ENCODE measurements at regions not wholly inside any gene's neighbourhood (a gene's known extent, or its start where the extent isn't known, plus 50 kb on each side); places are given as distances from the start of the nearest gene placed in this dataset.

DNA sequence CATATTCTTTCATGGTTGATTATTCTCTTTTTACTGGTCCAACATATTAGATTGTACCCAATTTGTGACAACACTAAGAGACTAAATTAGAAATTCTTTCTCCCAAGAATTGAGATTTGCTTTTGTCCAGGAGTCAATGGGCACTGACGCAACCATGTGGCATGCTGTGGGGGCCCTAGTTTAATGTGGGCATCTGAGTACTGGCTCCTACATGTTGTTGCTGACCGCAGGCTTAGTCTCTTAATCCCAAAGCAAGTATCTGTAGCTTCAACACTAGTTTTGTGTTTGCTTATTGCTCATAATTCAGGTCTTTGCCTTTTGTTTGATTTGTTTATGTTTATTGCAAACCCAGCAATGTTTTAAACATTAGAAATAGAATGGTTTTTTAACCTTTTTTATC is 263.4 kb upstream of the NDST4 start:
- H3K36me3 ChIP-seq (ENCODE audit: low read depth): no peaks in the 10 kb centered on the region
- H3K4me1 ChIP-seq (ENCODE audit: low read depth): no peaks in the 10 kb centered on the region
- H3K4me3 ChIP-seq: no peak overlapping the region
- DNase-seq (no peak), ATAC-seq (no peak)
- TF ChIP-seq, protein P1, sequence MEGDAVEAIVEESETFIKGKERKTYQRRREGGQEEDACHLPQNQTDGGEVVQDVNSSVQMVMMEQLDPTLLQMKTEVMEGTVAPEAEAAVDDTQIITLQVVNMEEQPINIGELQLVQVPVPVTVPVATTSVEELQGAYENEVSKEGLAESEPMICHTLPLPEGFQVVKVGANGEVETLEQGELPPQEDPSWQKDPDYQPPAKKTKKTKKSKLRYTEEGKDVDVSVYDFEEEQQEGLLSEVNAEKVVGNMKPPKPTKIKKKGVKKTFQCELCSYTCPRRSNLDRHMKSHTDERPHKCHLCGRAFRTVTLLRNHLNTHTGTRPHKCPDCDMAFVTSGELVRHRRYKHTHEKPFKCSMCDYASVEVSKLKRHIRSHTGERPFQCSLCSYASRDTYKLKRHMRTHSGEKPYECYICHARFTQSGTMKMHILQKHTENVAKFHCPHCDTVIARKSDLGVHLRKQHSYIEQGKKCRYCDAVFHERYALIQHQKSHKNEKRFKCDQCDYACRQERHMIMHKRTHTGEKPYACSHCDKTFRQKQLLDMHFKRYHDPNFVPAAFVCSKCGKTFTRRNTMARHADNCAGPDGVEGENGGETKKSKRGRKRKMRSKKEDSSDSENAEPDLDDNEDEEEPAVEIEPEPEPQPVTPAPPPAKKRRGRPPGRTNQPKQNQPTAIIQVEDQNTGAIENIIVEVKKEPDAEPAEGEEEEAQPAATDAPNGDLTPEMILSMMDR (IDR thresholded peaks at IDR 0.05): no peak
- no peaks in the 10 kb centered on the region for H3K9me3 ChIP-seq
- intact Hi-C loops (cut with DNase I, micrococcal nuclease): no loop called here

DNA sequence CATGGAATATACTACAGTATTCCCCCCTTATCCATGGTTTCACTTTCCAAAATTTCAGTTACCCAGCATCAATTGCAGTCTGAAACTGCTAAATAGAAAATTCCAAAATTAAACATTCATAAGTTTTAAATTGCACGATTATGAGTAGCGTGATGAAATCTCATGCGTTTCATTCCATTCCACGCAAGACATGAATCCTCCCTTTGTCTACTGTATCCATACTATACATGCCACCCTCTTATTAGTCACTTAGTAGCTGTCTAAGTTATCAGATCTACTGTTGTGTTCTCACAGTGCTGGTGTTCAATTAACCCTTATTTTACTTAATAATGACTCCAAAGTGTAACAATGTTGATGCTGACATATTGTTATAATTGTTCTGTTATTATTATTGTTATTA is 261.2 kb upstream of the NDST4 start:
- no peak for DNase-seq
- Histone ChIP-seq H3K9me3 (no peaks in the 10 kb centered on the region), H3K4me3 (no peak overlapping the region), H3K4me1 (ENCODE audit: low read depth) (no peaks in the 10 kb centered on the region), H3K36me3 (ENCODE audit: low read depth) (no peaks in the 10 kb centered on the region)
- TF ChIP-seq, protein P1 (IDR thresholded peaks at IDR 0.05): no peak
- no peak for ATAC-seq
- intact Hi-C loops (cut with DNase I, micrococcal nuclease): no loop called here

DNA sequence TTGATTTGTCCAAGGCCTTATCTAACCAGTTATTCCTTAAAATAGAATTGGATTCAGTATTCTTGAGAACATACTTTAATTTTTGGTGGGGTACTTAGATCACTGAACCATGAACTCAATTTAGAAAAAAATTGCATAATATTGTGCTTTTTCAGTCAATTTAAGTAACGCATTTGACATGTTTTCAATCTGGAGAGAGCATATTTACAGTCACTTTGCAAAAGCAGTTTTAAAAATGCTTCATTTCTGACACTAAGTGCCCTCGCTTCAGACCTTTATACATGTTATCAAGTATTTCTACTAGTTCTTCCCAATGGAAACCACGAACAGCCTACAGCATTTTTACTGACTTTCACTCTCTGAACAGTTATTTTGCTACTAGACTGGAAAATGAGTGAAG is 257.1 kb upstream of the NDST4 start:
- no peak for ATAC-seq
- TF ChIP-seq, protein P1 (IDR thresholded peaks at IDR 0.05): no peak
- intact Hi-C loops (cut with DNase I, micrococcal nuclease): no loop called here

DNA sequence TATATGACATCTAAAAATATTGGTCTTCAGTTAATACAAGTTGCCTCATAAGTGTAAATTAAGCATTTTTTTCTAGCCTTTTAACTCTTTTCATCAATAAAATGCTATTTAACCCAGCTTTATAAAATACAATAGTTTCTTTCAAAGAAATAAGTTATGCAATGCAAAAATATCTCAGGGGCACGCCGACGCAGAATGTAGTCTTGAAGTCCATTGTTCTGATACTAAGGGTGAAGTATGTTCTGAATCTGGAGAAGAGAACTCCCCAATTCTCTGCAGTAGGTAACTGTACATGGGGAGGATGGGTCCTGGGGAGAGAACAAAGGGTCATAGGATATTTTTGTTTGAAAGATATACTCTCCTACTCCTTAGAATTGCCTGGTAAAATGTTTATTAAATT is 256.6 kb upstream of the NDST4 start:
- Histone ChIP-seq H3K4me1 (ENCODE audit: low read depth) (no peaks in the 10 kb centered on the region), H3K9me3 (no peaks in the 10 kb centered on the region), H3K4me3 (no peak overlapping the region), H3K36me3 (ENCODE audit: low read depth) (no peaks in the 10 kb centered on the region)
- intact Hi-C loops (cut with DNase I, micrococcal nuclease): no loop called here
- TF ChIP-seq, protein P1 (IDR thresholded peaks at IDR 0.05): no peak
- ATAC-seq (no peak), DNase-seq (no peak)

More for the DNA sequence above, 257.1 kb upstream of the NDST4 start:
- Histone ChIP-seq H3K4me3 (no peak overlapping the region), H3K4me1 (ENCODE audit: low read depth) (no peaks in the 10 kb centered on the region), H3K9me3 (no peaks in the 10 kb centered on the region), H3K36me3 (ENCODE audit: low read depth) (no peaks in the 10 kb centered on the region)
- no peak for DNase-seq

DNA sequence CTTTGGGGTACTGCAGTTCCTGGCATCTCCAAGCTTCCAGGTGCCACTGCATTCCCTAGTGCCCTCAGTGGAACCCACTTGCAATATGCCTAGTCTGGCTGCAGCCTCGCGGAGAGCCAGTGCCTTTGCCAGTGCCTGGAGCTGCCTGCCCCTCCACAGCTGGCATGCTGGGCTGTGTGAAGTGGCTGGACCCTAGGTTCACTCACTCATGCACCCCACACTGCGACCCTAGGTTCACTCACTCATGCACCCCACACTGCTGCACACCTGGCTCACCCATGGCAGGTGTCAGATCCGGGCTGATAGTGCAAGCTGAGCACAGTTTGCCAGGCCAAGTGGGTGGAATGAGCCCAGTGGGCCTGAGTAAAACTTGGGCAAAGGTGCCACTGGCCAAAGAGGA is 253.0 kb upstream of the NDST4 start:
- ATAC-seq: peak; percentile 21
- intact Hi-C loops (cut with DNase I, micrococcal nuclease): no loop called here
- Histone ChIP-seq H3K4me1 (ENCODE audit: low read depth) (no peaks in the 10 kb centered on the region), H3K9me3 (no peaks in the 10 kb centered on the region), H3K4me3 (no peak overlapping the region), H3K36me3 (ENCODE audit: low read depth) (no peaks in the 10 kb centered on the region)
- TF ChIP-seq, protein P1 (IDR thresholded peaks at IDR 0.05): no peak
- DNase-seq: peak in 1 of 3 donors; percentile 30

DNA sequence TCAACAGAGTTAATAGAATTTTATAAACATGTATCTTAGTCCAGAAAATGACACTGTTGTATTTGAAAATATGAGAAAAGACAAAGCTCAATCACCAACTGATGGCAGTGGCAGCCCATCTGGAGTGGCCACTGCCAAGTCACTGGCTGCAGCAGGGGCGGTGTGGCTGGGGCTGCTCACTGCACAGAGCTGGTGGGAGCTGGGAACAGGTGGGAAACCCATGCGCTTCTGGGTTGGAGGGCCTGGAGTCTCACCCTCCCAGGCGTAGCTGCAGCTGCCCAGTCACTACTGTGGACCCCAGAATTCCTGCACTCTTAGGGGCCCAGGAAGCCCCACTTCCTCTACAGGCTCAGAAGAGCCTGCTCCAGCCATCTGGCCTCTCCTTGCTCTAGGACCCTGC is 251.8 kb upstream of the NDST4 start:
- no peaks in the 10 kb centered on the region for H3K4me1 ChIP-seq (ENCODE audit: low read depth)
- H3K36me3 ChIP-seq (ENCODE audit: low read depth): no peaks in the 10 kb centered on the region
- no peaks in the 10 kb centered on the region for H3K9me3 ChIP-seq
- intact Hi-C loops (cut with DNase I, micrococcal nuclease): no loop called here
- TF ChIP-seq, protein P1 (IDR thresholded peaks at IDR 0.05): no peak
- DNase-seq: peak in 1 of 3 donors; percentile 33
- no peak overlapping the region for H3K4me3 ChIP-seq
- ATAC-seq: no peak

All from mucosa of descending colon (tissue), 3 donors.